HFFc6 (cell line): ENCODE measurements at regions not wholly inside any gene's neighbourhood (a gene's known extent, or its start where the extent isn't known, plus 50 kb on each side); places are given as distances from the start of the nearest gene placed in this dataset.
"Not testable (repeated sequence)": the region's sequence is repeated elsewhere in the genome, so short reads cannot be mapped to it uniquely, and the experiment has no call there.

Experiments
- DNase-seq: peaks from one replicate; pipeline ENCODE4 v3.0.0-alpha.2; 2018
- H3K27ac Mint-ChIP-seq: 2 replicates; pipeline ENCODE4 v1.8.0; 2020; ENCODE audit warnings: mild to moderate bottlenecking, mixed read lengths
- H3K27me3 Mint-ChIP-seq: 2 replicates; pipeline ENCODE4 v1.8.0; 2021; ENCODE audit warnings: mild to moderate bottlenecking, moderate library complexity, mixed read lengths; ENCODE audit not compliant: insufficient read depth
- H3K36me3 Mint-ChIP-seq: 2 replicates; pipeline ENCODE4 v1.8.0; 2021; ENCODE audit warnings: low read depth, mixed read lengths
- H3K4me1 Mint-ChIP-seq: 2 replicates; pipeline ENCODE4 v1.8.0; 2020; ENCODE audit warnings: low read depth, mixed read lengths
- H3K4me3 Mint-ChIP-seq: 2 replicates; pipeline ENCODE4 v1.8.0; 2020; ENCODE audit warnings: mild to moderate bottlenecking, moderate library complexity, mixed read lengths
- H3K9me3 Mint-ChIP-seq: 2 replicates; pipeline ENCODE4 v1.8.0; 2020; ENCODE audit warnings: mild to moderate bottlenecking, mixed read lengths
- CTCF ChIP-seq: fragments of 200-600 bp; sonication (generic); IDR thresholded peaks from 2 replicates; pipeline ENCODE4 v1.5.0; 2021; ENCODE audit warnings: antibody characterized with exemption, mild to moderate bottlenecking

- Mint-ChIP-seq H3K4me1 (peaks cover 13% of the 10 kb centered on the region; the same call in 1 of the 2 replicates), H3K27me3 (no peaks in the 10 kb centered on the region), H3K36me3 (no peaks in the 10 kb centered on the region), H3K4me3 (no peak overlapping the region), H3K27ac (no peak overlapping the region), H3K9me3 (no peaks in the 10 kb centered on the region)
- TF ChIP-seq CTCF = peak; percentile 81
- peak; percentile 11 for DNase-seq
These were observed 1401.9 kb downstream of the SLITRK1 start for GRCh38 chr13:82480415-82480814.

DNA sequence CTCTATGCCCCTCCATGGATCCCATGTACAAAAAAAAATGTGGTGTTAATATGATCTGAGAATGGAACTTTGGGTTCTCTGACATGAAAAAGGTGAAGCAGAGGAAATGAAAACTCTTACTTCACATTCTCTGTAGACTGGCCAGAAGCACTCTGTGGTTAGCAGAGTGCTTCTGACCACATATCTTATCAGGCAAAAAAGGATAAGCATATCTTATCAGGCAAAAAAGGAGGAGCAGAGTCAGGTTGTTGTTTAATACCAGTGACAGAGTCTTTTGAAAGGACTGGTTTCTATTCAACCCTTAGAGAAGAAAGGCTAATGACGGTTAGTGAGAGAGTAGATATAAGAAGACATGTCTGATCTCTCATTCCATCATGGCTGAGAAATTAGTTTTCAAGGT, 1404.8 kb downstream of the SLITRK1 start:
- H3K4me1 Mint-ChIP-seq = peaks cover 13% of the 10 kb centered on the region; the same call in 1 of the 2 replicates
- H3K4me3 Mint-ChIP-seq = no peak overlapping the region
- no peak for TF ChIP-seq CTCF
- no peak overlapping the region for H3K27ac Mint-ChIP-seq
- no peaks in the 10 kb centered on the region for H3K9me3 Mint-ChIP-seq
- no peaks in the 10 kb centered on the region for H3K36me3 Mint-ChIP-seq
- H3K27me3 Mint-ChIP-seq = no peaks in the 10 kb centered on the region
- DNase-seq = no peak

DNA sequence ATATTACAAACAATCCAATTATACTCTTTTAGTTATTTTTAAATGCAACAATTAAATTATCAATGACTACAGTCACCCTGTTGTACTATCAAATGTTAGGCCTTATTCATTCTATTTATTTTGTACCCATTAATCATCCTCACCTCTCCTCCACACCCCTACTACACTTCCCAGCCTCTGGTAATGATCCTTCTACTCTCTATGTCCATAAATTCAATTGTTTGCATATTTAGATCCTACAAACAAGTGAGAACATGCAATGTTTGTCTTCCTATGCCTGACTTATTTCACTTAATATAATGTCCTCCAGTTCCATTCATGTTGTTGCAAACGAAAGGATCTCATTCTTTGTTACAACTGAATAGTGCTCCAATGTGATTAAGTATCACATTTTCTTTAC, 1414.6 kb downstream of the SLITRK1 start:
- H3K27ac Mint-ChIP-seq = no peak overlapping the region
- no peaks in the 10 kb centered on the region for H3K36me3 Mint-ChIP-seq
- no peaks in the 10 kb centered on the region for H3K9me3 Mint-ChIP-seq
- no peak for TF ChIP-seq CTCF
- DNase-seq = no peak
- H3K4me1 Mint-ChIP-seq = peaks cover 7% of the 10 kb centered on the region
- H3K27me3 Mint-ChIP-seq = no peaks in the 10 kb centered on the region; the same call in 1 of the 2 replicates
- H3K4me3 Mint-ChIP-seq = no peak overlapping the region

GRCh38 chr13:82459575-82459974, 1422.7 kb downstream of the SLITRK1 start:
- H3K4me3 Mint-ChIP-seq, H3K27ac Mint-ChIP-seq, H3K36me3 Mint-ChIP-seq, H3K27me3 Mint-ChIP-seq, DNase-seq, H3K4me1 Mint-ChIP-seq, H3K9me3 Mint-ChIP-seq: not testable (repeated sequence)

DNA sequence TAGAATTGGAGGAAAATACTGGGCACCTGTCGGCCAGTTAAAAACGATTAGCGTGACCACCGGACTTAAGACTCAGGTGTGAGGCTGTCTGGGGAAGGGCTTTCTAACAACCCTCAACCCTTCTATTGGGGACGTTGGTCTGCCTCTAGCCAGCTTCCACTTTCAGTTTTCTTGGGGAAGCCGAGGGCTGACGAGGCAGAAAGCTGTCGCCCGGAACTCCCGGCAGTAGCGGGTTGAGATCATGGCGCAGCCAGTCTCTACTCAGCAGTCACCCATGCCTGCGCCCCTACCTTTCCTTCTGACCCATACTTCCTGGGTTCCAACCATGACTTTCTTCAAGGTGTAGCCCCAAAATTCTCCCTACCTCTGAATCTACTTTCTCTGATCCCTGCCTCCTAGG, 1424.1 kb downstream of the SLITRK1 start:
- no peak for DNase-seq
- Mint-ChIP-seq H3K27me3 (peaks cover 2% of the 10 kb centered on the region), H3K27ac (no peak overlapping the region), H3K4me3 (peak overlapping the region; percentile 48; the same call in 1 of the 2 replicates), H3K4me1 (peaks cover 7% of the 10 kb centered on the region; the same call in 1 of the 2 replicates), H3K36me3 (no peaks in the 10 kb centered on the region), H3K9me3 (no peaks in the 10 kb centered on the region)
- no peak for TF ChIP-seq CTCF

DNA sequence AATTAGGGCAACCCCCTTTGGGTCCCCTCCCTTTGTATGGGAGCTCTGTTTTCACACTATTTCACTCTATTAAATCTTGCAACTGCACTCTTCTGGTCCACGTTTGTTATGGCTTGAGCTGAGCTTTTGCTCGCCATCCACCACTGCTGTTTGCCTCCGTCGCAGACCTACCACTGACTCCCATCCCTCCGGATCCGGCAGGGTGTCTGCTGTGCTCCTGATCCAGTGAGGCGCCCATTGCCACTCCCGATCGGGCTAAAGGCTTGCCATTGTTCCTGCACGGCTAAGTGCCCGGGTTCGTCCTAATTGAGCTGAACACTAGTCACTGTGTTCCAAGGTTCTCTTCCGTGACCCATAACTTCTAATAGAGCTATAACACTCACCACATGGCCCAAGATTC, 1424.7 kb downstream of the SLITRK1 start:
- H3K27me3 Mint-ChIP-seq, H3K36me3 Mint-ChIP-seq, H3K4me3 Mint-ChIP-seq, H3K4me1 Mint-ChIP-seq, H3K27ac Mint-ChIP-seq, DNase-seq, H3K9me3 Mint-ChIP-seq: not testable (repeated sequence)

DNA sequence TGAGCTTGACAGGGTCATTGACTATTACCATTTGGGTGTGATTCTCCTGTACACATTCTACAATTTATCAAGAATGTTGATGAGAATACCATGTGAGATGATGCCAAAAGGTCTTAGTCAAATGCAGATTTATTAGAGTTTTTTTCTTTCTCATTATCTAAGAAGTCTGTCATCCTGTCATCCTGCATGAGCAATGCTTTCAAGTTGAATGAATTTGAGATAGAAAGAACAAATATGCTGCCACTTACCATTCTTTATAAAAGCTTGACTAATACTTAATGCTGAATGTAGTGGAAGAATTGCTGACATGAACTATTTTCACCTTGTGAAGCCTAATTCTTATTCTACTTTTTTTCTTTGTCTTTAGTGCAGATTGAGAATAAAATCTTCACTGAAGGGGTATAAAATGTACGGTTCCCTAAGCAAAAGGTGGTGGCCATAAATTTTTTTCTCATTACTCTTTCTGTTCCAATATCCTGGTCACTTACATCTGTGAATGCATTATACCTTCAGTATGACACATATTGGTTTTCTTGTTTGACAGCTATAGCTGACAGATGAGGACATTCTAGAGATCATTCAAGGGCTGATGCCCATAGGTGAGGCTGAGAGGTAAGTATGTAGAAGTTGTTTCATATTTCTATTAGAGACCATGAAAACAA, 1434.7 kb downstream of the SLITRK1 start:
- no peak for DNase-seq
- H3K9me3 Mint-ChIP-seq = no peaks in the 10 kb centered on the region
- H3K4me1 Mint-ChIP-seq = no peaks in the 10 kb centered on the region
- no peaks in the 10 kb centered on the region for H3K36me3 Mint-ChIP-seq
- no peak for TF ChIP-seq CTCF
- no peaks in the 10 kb centered on the region for H3K27me3 Mint-ChIP-seq
- no peak overlapping the region for H3K27ac Mint-ChIP-seq
- H3K4me3 Mint-ChIP-seq = no peak overlapping the region
